ENCODE measurements at regions not wholly inside any gene's neighbourhood (a gene's known extent, or its start where the extent isn't known, plus 50 kb on each side); places are given as distances from the start of the nearest gene placed in this dataset.

DNA sequence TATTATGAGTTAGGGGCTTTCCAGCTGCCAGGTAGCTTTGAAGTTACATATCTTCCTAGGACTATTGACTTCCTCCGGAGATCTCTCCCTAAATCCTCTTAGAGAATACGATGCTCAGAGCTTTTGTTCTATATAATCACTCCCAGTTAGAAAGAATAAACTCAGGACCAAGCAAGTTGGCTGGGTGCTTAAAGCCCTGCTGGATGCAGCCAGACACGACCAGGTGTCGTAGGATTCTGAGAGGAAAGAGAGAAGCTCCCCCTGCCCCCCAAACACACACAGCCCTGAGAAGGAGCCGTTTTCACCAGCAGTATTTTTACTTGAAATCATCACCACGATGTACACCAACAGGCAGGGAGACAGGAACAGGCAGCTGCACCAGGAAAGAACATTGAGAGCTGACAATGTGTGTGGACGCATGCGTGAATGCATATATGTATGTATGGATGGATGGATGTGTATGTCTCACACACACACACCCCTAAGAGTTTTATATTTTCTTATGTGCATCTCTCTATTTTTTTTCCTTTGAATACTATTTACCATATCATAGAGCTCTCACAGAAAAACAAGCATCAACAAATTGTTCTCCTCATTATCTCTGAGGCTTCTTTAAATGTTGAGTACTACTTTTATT is 382.6 kb downstream of the EPHA4 start:
- Histone ChIP-seq H3K27me3 (ENCODE audit: control insufficient read depth, insufficient read depth, low read length) (peaks cover 4% of the 10 kb centered on the region), H3K4me3 (ENCODE audit: low read depth, low read length) (no peak overlapping the region), H3K9ac (ENCODE audit: low read depth, low read length) (no peak overlapping the region), H3K9me3 (ENCODE audit: control insufficient read depth, insufficient read depth, low read length) (no peaks in the 10 kb centered on the region), H3K4me1 (ENCODE audit: control insufficient read depth, insufficient read depth, low read length) (peaks cover 7% of the 10 kb centered on the region), H3K36me3 (ENCODE audit: control insufficient read depth, insufficient read depth, low read length) (no peaks in the 10 kb centered on the region)

GRCh38 chr2:221195829-221196228 is 376.3 kb downstream of the EPHA4 start:
- Histone ChIP-seq H3K36me3 (ENCODE audit: control insufficient read depth, insufficient read depth, low read length) (no peaks in the 10 kb centered on the region), H3K9me3 (ENCODE audit: control insufficient read depth, insufficient read depth, low read length) (no peaks in the 10 kb centered on the region), H3K9ac (ENCODE audit: low read depth, low read length) (no peak overlapping the region), H3K4me1 (ENCODE audit: control insufficient read depth, insufficient read depth, low read length) (peaks cover under 1% of the 10 kb centered on the region), H3K4me3 (ENCODE audit: low read depth, low read length) (no peak overlapping the region), H3K27me3 (ENCODE audit: control insufficient read depth, insufficient read depth, low read length) (no peaks in the 10 kb centered on the region)

- no peak overlapping the region for H3K9ac ChIP-seq (ENCODE audit: low read depth, low read length)
These were observed 374.8 kb downstream of the EPHA4 start for GRCh38 chr2:221197225-221197856.

DNA sequence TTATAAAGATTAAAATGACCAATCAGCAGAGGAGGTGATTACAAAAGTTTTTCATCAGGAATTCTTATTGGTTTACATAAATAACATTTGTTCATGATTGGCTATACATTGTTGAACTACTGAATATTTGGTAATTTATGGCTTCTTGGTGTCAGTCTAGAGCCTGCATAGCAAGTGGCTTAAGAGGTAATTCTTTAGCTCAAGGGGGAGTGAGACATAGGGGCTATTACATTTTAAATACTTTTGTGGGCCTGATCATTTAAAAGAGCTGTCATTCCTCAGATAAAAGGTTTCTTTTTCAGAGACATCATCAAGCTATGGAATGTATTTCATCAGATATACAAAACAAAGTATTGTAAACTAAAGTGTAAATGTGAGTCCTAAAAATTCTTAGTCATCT is 373.8 kb downstream of the EPHA4 start:
- H3K9ac ChIP-seq (ENCODE audit: low read depth, low read length), result no peak overlapping the region
- no peak overlapping the region for H3K4me3 ChIP-seq (ENCODE audit: low read depth, low read length)
- H3K36me3 ChIP-seq (ENCODE audit: control insufficient read depth, insufficient read depth, low read length), result no peaks in the 10 kb centered on the region
- H3K27me3 ChIP-seq (ENCODE audit: control insufficient read depth, insufficient read depth, low read length), result no peaks in the 10 kb centered on the region
- no peaks in the 10 kb centered on the region for H3K9me3 ChIP-seq (ENCODE audit: control insufficient read depth, insufficient read depth, low read length)
- peaks cover 2% of the 10 kb centered on the region for H3K4me1 ChIP-seq (ENCODE audit: control insufficient read depth, insufficient read depth, low read length)

More at GRCh38 chr2:221197225-221197856, 374.8 kb downstream of the EPHA4 start:
- H3K4me3 ChIP-seq (ENCODE audit: low read depth, low read length), result no peak overlapping the region
- no peaks in the 10 kb centered on the region for H3K9me3 ChIP-seq (ENCODE audit: control insufficient read depth, insufficient read depth, low read length)
- peaks cover 2% of the 10 kb centered on the region for H3K4me1 ChIP-seq (ENCODE audit: control insufficient read depth, insufficient read depth, low read length)
- H3K27me3 ChIP-seq (ENCODE audit: control insufficient read depth, insufficient read depth, low read length), result no peaks in the 10 kb centered on the region
- H3K36me3 ChIP-seq (ENCODE audit: control insufficient read depth, insufficient read depth, low read length), result no peaks in the 10 kb centered on the region

DNA sequence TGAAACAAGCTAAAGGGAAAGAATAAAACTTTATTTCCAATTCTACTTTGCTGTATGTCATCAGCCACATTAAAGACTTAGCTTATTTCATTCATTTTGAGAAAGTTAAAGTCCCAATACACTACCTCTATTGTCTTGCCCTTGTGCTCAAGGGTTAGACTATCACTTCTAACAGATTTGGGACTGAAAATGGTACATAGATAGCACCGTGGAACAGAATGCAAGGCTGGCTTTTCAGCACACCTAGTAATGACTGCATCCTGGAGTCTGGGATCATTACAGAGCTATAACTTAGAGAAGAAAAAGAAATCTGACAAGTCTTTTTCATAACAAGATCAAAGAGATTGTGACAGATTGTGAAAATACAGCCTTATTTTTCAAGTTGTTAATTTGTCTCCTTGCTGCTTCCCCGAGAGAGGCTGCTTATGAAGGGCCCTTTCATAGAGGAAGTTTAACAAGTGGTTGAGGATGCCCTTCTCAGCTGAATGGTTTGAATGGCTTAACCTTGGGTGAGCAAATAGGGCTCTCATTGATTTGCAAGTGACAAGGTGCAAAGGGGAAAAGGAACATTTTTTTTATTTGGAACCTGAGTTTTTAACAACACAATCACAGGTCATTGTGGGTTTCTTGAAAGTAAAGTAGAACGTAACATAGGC is 371.8 kb downstream of the EPHA4 start:
- no peaks in the 10 kb centered on the region for H3K27me3 ChIP-seq (ENCODE audit: control insufficient read depth, insufficient read depth, low read length)
- no peak overlapping the region for H3K4me3 ChIP-seq (ENCODE audit: low read depth, low read length)
- H3K9me3 ChIP-seq (ENCODE audit: control insufficient read depth, insufficient read depth, low read length), result no peaks in the 10 kb centered on the region
- no peaks in the 10 kb centered on the region for H3K36me3 ChIP-seq (ENCODE audit: control insufficient read depth, insufficient read depth, low read length)
- H3K9ac ChIP-seq (ENCODE audit: low read depth, low read length), result no peak overlapping the region
- peaks cover 2% of the 10 kb centered on the region for H3K4me1 ChIP-seq (ENCODE audit: control insufficient read depth, insufficient read depth, low read length)

GRCh38 chr2:221202431-221202830 is 369.7 kb downstream of the EPHA4 start:
- Histone ChIP-seq H3K36me3 (ENCODE audit: control insufficient read depth, insufficient read depth, low read length) (no peaks in the 10 kb centered on the region), H3K9me3 (ENCODE audit: control insufficient read depth, insufficient read depth, low read length) (no peaks in the 10 kb centered on the region), H3K4me1 (ENCODE audit: control insufficient read depth, insufficient read depth, low read length) (peaks cover 2% of the 10 kb centered on the region), H3K4me3 (ENCODE audit: low read depth, low read length) (no peak overlapping the region), H3K27me3 (ENCODE audit: control insufficient read depth, insufficient read depth, low read length) (no peaks in the 10 kb centered on the region), H3K9ac (ENCODE audit: low read depth, low read length) (no peak overlapping the region)

DNA sequence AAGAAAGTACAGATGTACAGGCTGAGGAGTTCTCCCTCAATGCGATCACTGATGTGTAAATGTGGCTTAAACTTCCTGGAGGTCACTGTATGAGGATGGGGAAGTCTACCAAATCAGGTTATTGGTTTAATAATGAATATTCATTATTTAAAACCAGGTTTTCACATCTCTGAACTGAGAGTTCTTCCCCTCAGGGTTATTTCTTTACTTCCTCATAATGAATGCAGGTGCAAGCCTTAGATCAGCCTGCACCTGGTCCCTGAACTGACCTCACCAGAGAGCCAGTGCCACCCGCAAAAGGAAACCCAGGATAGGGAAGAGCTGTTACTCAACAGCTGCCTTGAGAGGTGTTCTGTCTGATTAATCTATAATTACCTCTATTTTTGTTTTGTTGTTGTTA is 369.0 kb downstream of the EPHA4 start:
- H3K9ac ChIP-seq (ENCODE audit: low read depth, low read length), result no peak overlapping the region
- H3K36me3 ChIP-seq (ENCODE audit: control insufficient read depth, insufficient read depth, low read length), result no peaks in the 10 kb centered on the region
- H3K9me3 ChIP-seq (ENCODE audit: control insufficient read depth, insufficient read depth, low read length), result no peaks in the 10 kb centered on the region

DNA sequence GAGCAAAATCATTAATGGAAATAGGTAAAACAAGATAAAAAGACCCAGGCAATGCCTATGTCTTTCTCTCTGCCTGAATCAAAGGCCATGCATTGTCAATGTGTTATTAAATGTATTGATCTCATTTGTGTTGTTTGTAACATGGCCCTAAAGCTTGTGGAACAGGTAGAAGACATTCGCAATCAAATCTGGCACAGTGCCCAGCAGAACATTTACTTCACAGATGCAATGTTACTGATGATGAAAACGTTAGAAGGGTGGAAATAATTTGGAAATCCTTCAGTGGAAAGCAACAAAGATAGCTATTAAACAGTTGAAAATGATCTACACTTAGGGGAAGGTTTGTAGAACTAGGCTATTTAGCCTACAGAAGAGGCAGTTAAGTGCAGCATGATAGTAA is 368.2 kb downstream of the EPHA4 start:
- Histone ChIP-seq H3K4me3 (ENCODE audit: low read depth, low read length) (no peak overlapping the region), H3K9ac (ENCODE audit: low read depth, low read length) (no peak overlapping the region), H3K9me3 (ENCODE audit: control insufficient read depth, insufficient read depth, low read length) (no peaks in the 10 kb centered on the region), H3K27me3 (ENCODE audit: control insufficient read depth, insufficient read depth, low read length) (no peaks in the 10 kb centered on the region), H3K4me1 (ENCODE audit: control insufficient read depth, insufficient read depth, low read length) (peaks cover 2% of the 10 kb centered on the region), H3K36me3 (ENCODE audit: control insufficient read depth, insufficient read depth, low read length) (no peaks in the 10 kb centered on the region)

More for the DNA sequence above, 369.0 kb downstream of the EPHA4 start:
- H3K4me3 ChIP-seq (ENCODE audit: low read depth, low read length), result no peak overlapping the region
- H3K4me1 ChIP-seq (ENCODE audit: control insufficient read depth, insufficient read depth, low read length), result peaks cover 2% of the 10 kb centered on the region
- H3K27me3 ChIP-seq (ENCODE audit: control insufficient read depth, insufficient read depth, low read length), result no peaks in the 10 kb centered on the region

DNA sequence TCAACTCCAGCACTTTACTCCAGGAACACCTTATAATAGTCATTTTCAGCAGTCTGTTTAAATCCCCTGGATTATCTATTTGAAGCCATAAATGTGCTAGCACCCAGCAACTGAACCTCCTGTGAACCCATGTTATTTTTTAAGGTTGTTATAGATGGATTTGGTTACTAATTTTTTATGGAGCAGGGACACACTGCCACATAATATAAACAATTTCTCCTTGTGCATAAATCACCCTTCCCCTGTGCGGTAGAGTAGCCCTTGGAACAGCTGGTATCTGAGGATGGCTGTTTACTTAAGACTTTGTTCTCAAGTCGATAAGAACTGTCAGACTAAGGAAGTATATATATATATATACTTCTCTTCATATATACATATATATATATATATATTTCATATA is 367.4 kb downstream of the EPHA4 start:
- no peaks in the 10 kb centered on the region for H3K36me3 ChIP-seq (ENCODE audit: control insufficient read depth, insufficient read depth, low read length)
- H3K9ac ChIP-seq (ENCODE audit: low read depth, low read length), result no peak overlapping the region
- H3K9me3 ChIP-seq (ENCODE audit: control insufficient read depth, insufficient read depth, low read length), result no peaks in the 10 kb centered on the region
- no peaks in the 10 kb centered on the region for H3K27me3 ChIP-seq (ENCODE audit: control insufficient read depth, insufficient read depth, low read length)
- no peak overlapping the region for H3K4me3 ChIP-seq (ENCODE audit: low read depth, low read length)
- H3K4me1 ChIP-seq (ENCODE audit: control insufficient read depth, insufficient read depth, low read length), result peaks cover 2% of the 10 kb centered on the region

GRCh38 chr2:221205103-221205673 is 366.9 kb downstream of the EPHA4 start:
- Histone ChIP-seq H3K4me3 (ENCODE audit: low read depth, low read length) (no peak overlapping the region), H3K4me1 (ENCODE audit: control insufficient read depth, insufficient read depth, low read length) (peaks cover 2% of the 10 kb centered on the region), H3K9me3 (ENCODE audit: control insufficient read depth, insufficient read depth, low read length) (no peaks in the 10 kb centered on the region), H3K36me3 (ENCODE audit: control insufficient read depth, insufficient read depth, low read length) (no peaks in the 10 kb centered on the region), H3K9ac (ENCODE audit: low read depth, low read length) (no peak overlapping the region), H3K27me3 (ENCODE audit: control insufficient read depth, insufficient read depth, low read length) (no peaks in the 10 kb centered on the region)

DNA sequence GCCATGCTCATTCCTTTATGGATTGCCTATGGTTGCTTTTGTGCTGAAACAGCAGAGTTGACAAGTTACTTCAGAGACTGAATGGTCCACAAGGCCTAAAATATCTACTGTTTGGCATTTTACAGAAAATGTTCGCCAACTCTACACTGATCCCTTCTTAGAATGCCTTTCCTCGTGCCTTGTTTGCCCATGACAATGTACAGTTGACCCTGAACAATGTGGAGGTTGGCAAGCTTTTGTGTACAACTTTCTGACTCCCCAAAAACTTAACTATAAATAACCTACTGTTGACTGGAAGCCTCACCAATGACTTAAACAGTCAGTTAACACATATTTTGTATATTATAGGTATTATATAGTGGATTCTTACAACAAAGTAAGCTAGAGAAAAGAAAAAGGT is 361.4 kb downstream of the EPHA4 start:
- no peak overlapping the region for H3K9ac ChIP-seq (ENCODE audit: low read depth, low read length)
- H3K9me3 ChIP-seq (ENCODE audit: control insufficient read depth, insufficient read depth, low read length), result no peaks in the 10 kb centered on the region
- no peaks in the 10 kb centered on the region for H3K36me3 ChIP-seq (ENCODE audit: control insufficient read depth, insufficient read depth, low read length)
- no peaks in the 10 kb centered on the region for H3K4me1 ChIP-seq (ENCODE audit: control insufficient read depth, insufficient read depth, low read length)
- H3K27me3 ChIP-seq (ENCODE audit: control insufficient read depth, insufficient read depth, low read length), result no peaks in the 10 kb centered on the region
- H3K4me3 ChIP-seq (ENCODE audit: low read depth, low read length), result no peak overlapping the region

DNA sequence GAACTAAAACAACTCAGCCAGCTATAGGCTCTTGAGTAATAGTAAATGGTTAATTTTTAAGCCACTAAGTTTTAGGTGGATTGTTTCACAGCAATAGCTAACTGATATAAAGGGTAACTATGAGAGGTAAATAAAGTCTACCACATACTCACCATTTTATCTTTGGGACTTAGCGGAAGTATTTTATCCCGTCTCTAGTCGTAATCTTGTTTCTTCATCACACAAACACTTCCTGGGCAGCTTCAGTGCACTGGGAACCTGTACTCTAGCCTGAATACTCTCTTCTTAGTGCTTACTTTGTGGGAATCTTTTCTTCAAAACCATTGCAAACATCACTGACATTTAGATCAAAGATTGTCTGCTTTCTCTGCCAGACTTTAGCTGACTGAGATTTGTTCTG is 360.5 kb downstream of the EPHA4 start:
- H3K27me3 ChIP-seq (ENCODE audit: control insufficient read depth, insufficient read depth, low read length), result no peaks in the 10 kb centered on the region
- no peaks in the 10 kb centered on the region for H3K4me1 ChIP-seq (ENCODE audit: control insufficient read depth, insufficient read depth, low read length)
- H3K9me3 ChIP-seq (ENCODE audit: control insufficient read depth, insufficient read depth, low read length), result no peaks in the 10 kb centered on the region
- no peak overlapping the region for H3K9ac ChIP-seq (ENCODE audit: low read depth, low read length)
- no peaks in the 10 kb centered on the region for H3K36me3 ChIP-seq (ENCODE audit: control insufficient read depth, insufficient read depth, low read length)
- no peak overlapping the region for H3K4me3 ChIP-seq (ENCODE audit: low read depth, low read length)
